ENCODE measurements at regions not wholly inside any gene's neighbourhood (a gene's known extent, or its start where the extent isn't known, plus 50 kb on each side); places are given as distances from the start of the nearest gene placed in this dataset.

DNA sequence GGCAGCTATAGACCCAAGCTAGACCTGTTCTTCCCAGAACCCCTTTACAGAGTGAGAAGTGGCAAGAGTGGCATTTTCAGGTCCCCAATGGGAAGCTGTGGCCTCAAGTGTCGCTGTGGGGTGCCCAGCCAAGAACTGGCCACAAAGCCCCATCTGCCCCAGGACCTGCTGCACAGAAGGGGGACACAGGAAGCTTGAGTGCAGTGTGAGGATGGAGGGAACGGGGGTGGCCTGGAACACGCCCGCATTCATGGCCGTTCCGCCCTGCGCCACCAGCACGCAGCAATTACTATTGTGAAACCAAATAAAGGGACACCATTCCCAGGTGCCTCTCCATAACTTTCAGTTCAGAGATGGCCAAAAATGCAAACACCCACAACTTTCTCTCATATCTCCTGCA lies 237.6 kb upstream of the TCERG1L start:
- DNase-seq (ENCODE audit: low spot score), result no peak
- Histone ChIP-seq H3K36me3 (replicated peaks; ENCODE audit: insufficient read depth, low read depth) (no peaks in the 10 kb centered on the region), H3K79me2 (no peaks in the 10 kb centered on the region), H4K20me1 (ENCODE audit: insufficient read depth, poor library complexity, severe bottlenecking) (no peaks in the 10 kb centered on the region), H3K9me3 (ENCODE audit: low read depth) (no peaks in the 10 kb centered on the region), H3K4me2 (no peak overlapping the region), H3K4me3 (no peak overlapping the region), H3K27ac (no peak overlapping the region), H3K9me2 (replicated peaks; ENCODE audit: insufficient read depth) (no peaks in the 10 kb centered on the region), H3K27me3 (peaks cover 6% of the 10 kb centered on the region), H3K4me1 (ENCODE audit: insufficient read depth) (no peaks in the 10 kb centered on the region), H2AFZ (no peak overlapping the region)
- WGBS (ENCODE audit: low lambda C conversion rate, missing lambda C conversion rate), result 91% methylated on average over 8 of the region's 8 CpGs
- no peak for TF ChIP-seq CTCF (IDR thresholded peaks at IDR 0.05; ENCODE audit: poor library complexity)
- no peak for TF ChIP-seq EZH2 (IDR thresholded peaks at IDR 0.05; ENCODE audit: borderline replicate concordance)
- TF ChIP-seq EZH2phosphoT487 (IDR thresholded peaks at IDR 0.05; ENCODE audit: low read depth, severe bottlenecking, unreplicated experiment), result no peak

DNA sequence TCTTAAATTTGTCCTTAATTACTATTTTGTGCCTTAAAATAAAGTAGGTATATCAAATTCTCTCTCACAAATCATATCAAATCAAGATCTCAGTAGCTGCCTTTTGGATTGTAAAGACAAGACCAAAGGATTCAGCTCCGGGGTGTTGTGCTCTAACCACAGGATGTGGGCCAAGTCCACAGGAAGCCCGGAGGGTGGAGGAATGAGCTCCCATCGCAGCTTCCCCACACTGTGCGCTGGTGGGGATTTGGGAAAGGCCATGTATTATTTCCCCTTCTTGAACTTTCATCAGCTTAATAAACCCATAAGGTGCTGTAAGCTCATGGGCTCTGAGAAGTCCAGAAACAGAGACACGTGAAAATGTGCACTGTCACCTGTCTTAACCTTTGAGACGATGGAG lies 241.6 kb upstream of the TCERG1L start:
- no peak for DNase-seq (ENCODE audit: low spot score)
- 86% methylated on average over 6 of the region's 6 CpGs for WGBS (ENCODE audit: low lambda C conversion rate, missing lambda C conversion rate)
- Histone ChIP-seq H3K79me2 (no peaks in the 10 kb centered on the region), H3K27me3 (peaks cover 11% of the 10 kb centered on the region), H3K4me2 (no peak overlapping the region), H2AFZ (no peak overlapping the region), H3K4me3 (no peak overlapping the region), H4K20me1 (ENCODE audit: insufficient read depth, poor library complexity, severe bottlenecking) (no peaks in the 10 kb centered on the region), H3K9me2 (replicated peaks; ENCODE audit: insufficient read depth) (no peaks in the 10 kb centered on the region), H3K9me3 (ENCODE audit: low read depth) (no peaks in the 10 kb centered on the region), H3K4me1 (ENCODE audit: insufficient read depth) (no peaks in the 10 kb centered on the region), H3K36me3 (replicated peaks; ENCODE audit: insufficient read depth, low read depth) (no peaks in the 10 kb centered on the region), H3K27ac (no peak overlapping the region)
- TF ChIP-seq EZH2 (IDR thresholded peaks at IDR 0.05; ENCODE audit: borderline replicate concordance) (no peak), CTCF (IDR thresholded peaks at IDR 0.05; ENCODE audit: poor library complexity) (no peak), EZH2phosphoT487 (IDR thresholded peaks at IDR 0.05; ENCODE audit: low read depth, severe bottlenecking, unreplicated experiment) (no peak)

GRCh38 chr10:131553581-131553980 lies 242.1 kb upstream of the TCERG1L start:
- TF ChIP-seq EZH2phosphoT487 (IDR thresholded peaks at IDR 0.05; ENCODE audit: low read depth, severe bottlenecking, unreplicated experiment) (no peak), EZH2 (IDR thresholded peaks at IDR 0.05; ENCODE audit: borderline replicate concordance) (no peak), CTCF (IDR thresholded peaks at IDR 0.05; ENCODE audit: poor library complexity) (no peak)
- no peak overlapping the region for H3K27ac ChIP-seq
- peaks cover 11% of the 10 kb centered on the region for H3K27me3 ChIP-seq
- H2AFZ ChIP-seq, result no peak overlapping the region
- no peaks in the 10 kb centered on the region for H3K79me2 ChIP-seq
- H4K20me1 ChIP-seq (ENCODE audit: insufficient read depth, poor library complexity, severe bottlenecking), result no peaks in the 10 kb centered on the region
- WGBS (ENCODE audit: low lambda C conversion rate, missing lambda C conversion rate), result 87% methylated on average over 8 of the region's 8 CpGs
- no peaks in the 10 kb centered on the region for H3K36me3 ChIP-seq (replicated peaks; ENCODE audit: insufficient read depth, low read depth)
- no peak for DNase-seq (ENCODE audit: low spot score)
- no peak overlapping the region for H3K4me3 ChIP-seq
- H3K4me2 ChIP-seq, result no peak overlapping the region
- no peaks in the 10 kb centered on the region for H3K4me1 ChIP-seq (ENCODE audit: insufficient read depth)
- H3K9me2 ChIP-seq (replicated peaks; ENCODE audit: insufficient read depth), result no peaks in the 10 kb centered on the region
- H3K9me3 ChIP-seq (ENCODE audit: low read depth), result no peaks in the 10 kb centered on the region

GRCh38 chr10:131554821-131555220 lies 243.3 kb upstream of the TCERG1L start:
- no peak overlapping the region for H2AFZ ChIP-seq
- no peaks in the 10 kb centered on the region for H3K9me2 ChIP-seq (replicated peaks; ENCODE audit: insufficient read depth)
- H3K4me1 ChIP-seq (ENCODE audit: insufficient read depth), result no peaks in the 10 kb centered on the region
- H3K4me2 ChIP-seq, result no peak overlapping the region
- no peaks in the 10 kb centered on the region for H3K36me3 ChIP-seq (replicated peaks; ENCODE audit: insufficient read depth, low read depth)
- no peak for TF ChIP-seq EZH2phosphoT487 (IDR thresholded peaks at IDR 0.05; ENCODE audit: low read depth, severe bottlenecking, unreplicated experiment)
- no peak for TF ChIP-seq CTCF (IDR thresholded peaks at IDR 0.05; ENCODE audit: poor library complexity)
- TF ChIP-seq EZH2 (IDR thresholded peaks at IDR 0.05; ENCODE audit: borderline replicate concordance), result no peak
- DNase-seq (ENCODE audit: low spot score), result no peak
- no peaks in the 10 kb centered on the region for H3K79me2 ChIP-seq
- WGBS (ENCODE audit: low lambda C conversion rate, missing lambda C conversion rate), result 92% methylated on average over 11 of the region's 11 CpGs
- H3K27ac ChIP-seq, result no peak overlapping the region
- no peaks in the 10 kb centered on the region for H4K20me1 ChIP-seq (ENCODE audit: insufficient read depth, poor library complexity, severe bottlenecking)
- H3K27me3 ChIP-seq, result peaks cover 11% of the 10 kb centered on the region
- H3K4me3 ChIP-seq, result no peak overlapping the region
- H3K9me3 ChIP-seq (ENCODE audit: low read depth), result no peaks in the 10 kb centered on the region
